H9 (cell line): ENCODE measurements at regions not wholly inside any gene's neighbourhood (a gene's known extent, or its start where the extent isn't known, plus 50 kb on each side); places are given as distances from the start of the nearest gene placed in this dataset.

Experiments
- DNase-seq: peaks from one replicate; pipeline ENCODE4 v3.0.0-alpha.2; 2017
- H2AFZ ChIP-seq: one replicate; pipeline ENCODE4 v1.6.1; 2013; ENCODE audit warnings: mild to moderate bottlenecking, low read length, control low read depth, moderate library complexity
- H2AK5ac ChIP-seq: 2 replicates; pipeline ENCODE4 v1.6.1; 2013; ENCODE audit warnings: low read length, control low read depth, mixed read lengths; ENCODE audit not compliant: insufficient read length
- H2BK120ac ChIP-seq: one replicate; pipeline ENCODE4 v1.6.1; 2013; ENCODE audit warnings: low read depth, mild to moderate bottlenecking, low read length, control low read depth, inconsistent platforms; ENCODE audit not compliant: poor library complexity, severe bottlenecking
- H2BK12ac ChIP-seq: 2 replicates; pipeline ENCODE4 v1.6.1; 2013; ENCODE audit warnings: low read length, control low read depth, mixed read lengths, low read depth; ENCODE audit not compliant: insufficient read length
- H2BK15ac ChIP-seq: 2 replicates; pipeline ENCODE4 v1.6.1; 2013; ENCODE audit warnings: low read depth, low read length, control low read depth
- H2BK20ac ChIP-seq: one replicate; pipeline ENCODE4 v1.6.1; 2013; ENCODE audit warnings: low read depth, mild to moderate bottlenecking, low read length, control low read depth, inconsistent platforms; ENCODE audit not compliant: poor library complexity, severe bottlenecking
- H2BK5ac ChIP-seq: 2 replicates; pipeline ENCODE4 v1.6.1; 2013; ENCODE audit warnings: low read length, control low read depth, mixed read lengths; ENCODE audit not compliant: insufficient read length
- H3K14ac ChIP-seq: 2 replicates; pipeline ENCODE4 v1.6.1; 2013; ENCODE audit warnings: low read length, control low read depth; ENCODE audit not compliant: insufficient read depth
- H3K18ac ChIP-seq: 2 replicates; pipeline ENCODE4 v1.6.1; 2013; ENCODE audit warnings: low read depth, mild to moderate bottlenecking, mixed read lengths, low read length, control low read depth; ENCODE audit not compliant: insufficient read length
- H3K23ac ChIP-seq: 2 replicates; pipeline ENCODE4 v1.6.1; 2013; ENCODE audit warnings: low read length, control low read depth, mixed read lengths, low read depth; ENCODE audit not compliant: insufficient read length
- H3K23me2 ChIP-seq: 2 replicates; pipeline ENCODE4 v1.6.1; 2013; ENCODE audit warnings: low read depth, mild to moderate bottlenecking, mixed read lengths, low read length, control low read depth; ENCODE audit not compliant: insufficient read length, poor library complexity, severe bottlenecking
- H3K27ac ChIP-seq: 2 replicates; pipeline ENCODE4 v1.5.1; 2013; ENCODE audit warnings: low read length, control low read depth, mixed read lengths, low read depth; ENCODE audit not compliant: insufficient read length
- H3K27me3 ChIP-seq: 2 replicates; pipeline ENCODE4 v1.6.1; 2013; ENCODE audit warnings: low read length, control low read depth, inconsistent platforms; ENCODE audit not compliant: insufficient read depth
- H3K4ac ChIP-seq: 2 replicates; pipeline ENCODE4 v1.6.1; 2013; ENCODE audit warnings: low read depth, mild to moderate bottlenecking, control low read depth, inconsistent platforms, low read length, moderate library complexity
- H3K4me1 ChIP-seq: 2 replicates; pipeline ENCODE4 v1.6.1; 2013; ENCODE audit warnings: low read length, control low read depth, inconsistent platforms; ENCODE audit not compliant: insufficient read depth
- H3K4me2 ChIP-seq: 2 replicates; pipeline ENCODE4 v1.6.1; 2013; ENCODE audit warnings: low read length, control low read depth, mixed read lengths; ENCODE audit not compliant: insufficient read length, insufficient read depth
- H3K56ac ChIP-seq: 2 replicates; pipeline ENCODE4 v1.6.1; 2013; ENCODE audit warnings: low read depth, mild to moderate bottlenecking, mixed read lengths, low read length, control low read depth; ENCODE audit not compliant: insufficient read length
- H3K79me1 ChIP-seq: 2 replicates; pipeline ENCODE4 v1.6.1; 2013; ENCODE audit warnings: low read depth, mild to moderate bottlenecking, moderate library complexity, low read length, control low read depth, inconsistent platforms; ENCODE audit not compliant: insufficient read depth, poor library complexity, severe bottlenecking
- H3K79me2 ChIP-seq: 2 replicates; pipeline ENCODE4 v1.6.1; 2013; ENCODE audit warnings: low read length, control low read depth, inconsistent platforms; ENCODE audit not compliant: insufficient read depth
- H3K9ac ChIP-seq: 2 replicates; pipeline ENCODE4 v1.6.1; 2013; ENCODE audit warnings: low read length, control low read depth, mixed read lengths; ENCODE audit not compliant: insufficient read length; ENCODE audit errors: extremely low read depth
- H3K9me3 ChIP-seq: one replicate; pipeline ENCODE4 v1.6.1; 2013; ENCODE audit warnings: low read depth, low read length, inconsistent platforms; ENCODE audit not compliant: control insufficient read depth
- H3T11ph ChIP-seq: one replicate; pipeline ENCODE4 v1.6.1; 2013; ENCODE audit warnings: mild to moderate bottlenecking, low read length, control low read depth, inconsistent platforms
- H4K20me1 ChIP-seq: one replicate; pipeline ENCODE4 v1.6.1; 2013; ENCODE audit not compliant: control insufficient read depth, insufficient read length, insufficient read depth
- H4K5ac ChIP-seq: 2 replicates; pipeline ENCODE4 v1.6.1; 2013; ENCODE audit warnings: low read depth, mild to moderate bottlenecking, mixed read lengths, low read length, control low read depth; ENCODE audit not compliant: insufficient read length
- H4K8ac ChIP-seq: replicated peaks from 2 replicates; pipeline ENCODE4 v1.6.1; 2013; ENCODE audit warnings: low read length, control low read depth, mixed read lengths, low read depth; ENCODE audit not compliant: insufficient read length
- H4K91ac ChIP-seq: 2 replicates; pipeline ENCODE4 v1.6.1; 2013; ENCODE audit warnings: low read depth, mild to moderate bottlenecking, moderate library complexity, mixed read lengths, low read length, control low read depth; ENCODE audit not compliant: insufficient read length
- H3K27ac Mint-ChIP-seq, 3 experiments: 2 replicates in 2 of 3; 3 replicates in 1 of 3; pipeline ENCODE4 v1.8.0; 2020 to 2021; ENCODE audit warnings: mixed read lengths in 3 of 3, mild to moderate bottlenecking in 1 of 3, moderate library complexity in 1 of 3
- H3K27me3 Mint-ChIP-seq: 2 replicates; pipeline ENCODE4 v1.8.0; 2021; ENCODE audit warnings: low read depth, mild to moderate bottlenecking, moderate library complexity, mixed read lengths
- H3K36me3 Mint-ChIP-seq, 3 experiments: 2 replicates in 2 of 3; 3 replicates in 1 of 3; pipeline ENCODE4 v1.8.0; 2020 to 2021; ENCODE audit warnings: low read depth in 3 of 3, mixed read lengths in 3 of 3; ENCODE audit not compliant: insufficient read depth in 1 of 3
- H3K4me1 Mint-ChIP-seq, 2 experiments: 2 replicates each; pipeline ENCODE4 v1.8.0; 2020; ENCODE audit warnings: mixed read lengths in 2 of 2
- H3K4me3 Mint-ChIP-seq, 2 experiments: 2 replicates in 1 of 2; 3 replicates in 1 of 2; pipeline ENCODE4 v1.8.0; 2020 to 2021; ENCODE audit warnings: mild to moderate bottlenecking in 2 of 2, mixed read lengths in 2 of 2, moderate library complexity in 1 of 2
- H3K9me3 Mint-ChIP-seq, 2 experiments: 2 replicates in 1 of 2; 3 replicates in 1 of 2; pipeline ENCODE4 v1.8.0; 2020; ENCODE audit warnings: mild to moderate bottlenecking in 2 of 2, mixed read lengths in 2 of 2, moderate library complexity in 1 of 2
- CTCF ChIP-seq: fragments of 200-600 bp; sonication (generic); conservative IDR thresholded peaks from 3 replicates; pipeline ENCODE4 v1.8.0; 2021; ENCODE audit warnings: antibody characterized with exemption, mild to moderate bottlenecking
- WGBS: extraction: QIAGEN DNeasy Blood & Tissue Kit; methylation state at CpG from one replicate; pipeline ENCODE4 v1.1.7; 2013; ENCODE audit warnings: missing lambda C conversion rate, low lambda C conversion rate, mixed read lengths; ENCODE audit not compliant: insufficient read length; ENCODE audit errors: extremely low coverage; 5-methylcytosine and 5-hydroxymethylcytosine counted together

- no peak overlapping the region for H3K9ac ChIP-seq
Measured at GRCh38 chr7:130854481-130854880, 120.5 kb upstream of the KLF14 start.

More at GRCh38 chr7:130854481-130854880, 120.5 kb upstream of the KLF14 start:
- no peak overlapping the region for H3K27ac Mint-ChIP-seq
- WGBS: no CpG with 5 or more reads among the region's 1 CpG
- Histone ChIP-seq H3K4ac (no peak overlapping the region), H4K91ac (no peak overlapping the region), H3K14ac (no peak overlapping the region), H2BK20ac (no peak overlapping the region), H2BK120ac (no peak overlapping the region), H2BK5ac (no peak overlapping the region), H2AFZ (no peak overlapping the region), H4K20me1 (no peaks in the 10 kb centered on the region), H3K27me3 (no peaks in the 10 kb centered on the region), H3T11ph (no peak overlapping the region), H2AK5ac (no peak overlapping the region), H3K27ac (no peak overlapping the region), H3K4me1 (no peaks in the 10 kb centered on the region), H4K8ac (no peak overlapping the region), H2BK12ac (no peak overlapping the region), H4K5ac (no peak overlapping the region), H3K23ac (no peak overlapping the region), H2BK15ac (no peak overlapping the region), H3K79me1 (no peaks in the 10 kb centered on the region), H3K18ac (no peak overlapping the region), H3K9me3 (no peaks in the 10 kb centered on the region), H3K23me2 (no peaks in the 10 kb centered on the region), H3K56ac (no peak overlapping the region), H3K4me2 (no peak overlapping the region), H3K79me2 (no peaks in the 10 kb centered on the region)
- no peaks in the 10 kb centered on the region for H3K4me1 Mint-ChIP-seq
- H3K4me3 Mint-ChIP-seq: no peak overlapping the region
- peaks cover 23 to 29% of the 10 kb centered on the region in 2 experiments for H3K9me3 Mint-ChIP-seq
- no peaks in the 10 kb centered on the region; the same call in none of the 2 replicates for H3K27me3 Mint-ChIP-seq
- DNase-seq: no peak
- peaks cover 0 to 17% (median 4%) of the 10 kb centered on the region in 3 experiments; a peak in 4 of 7 replicates for H3K36me3 Mint-ChIP-seq
- no peak for TF ChIP-seq CTCF
